HepG2 (cell line): ENCODE measurements at regions not wholly inside any gene's neighbourhood (a gene's known extent, or its start where the extent isn't known, plus 50 kb on each side); places are given as distances from the start of the nearest gene placed in this dataset.

ENCODE experiments used
- JARID2 ChIP-seq: sonication (generic); formaldehyde crosslinking; IDR thresholded peaks from 2 replicates; pipeline ENCODE4 v1.8.1; 2023; ENCODE audit warnings: missing genetic modification reagents, inconsistent platforms; ENCODE audit not compliant: insufficient replicate concordance
- MYC ChIP-seq: sonication (generic); formaldehyde crosslinking; IDR thresholded peaks from 2 replicates; pipeline ENCODE4 v1.9.0; 2021; ENCODE audit warnings: missing genetic modification reagents, borderline replicate concordance
- POLR2A ChIP-seq, 2 experiments: IDR thresholded peaks; 2 replicates each; pipeline ENCODE4 v1.6.1; 2011; ENCODE audit warnings: low read depth in 2 of 2, low read length in 2 of 2, mild to moderate bottlenecking in 1 of 2, moderate library complexity in 1 of 2; ENCODE audit not compliant: insufficient read depth in 1 of 2

DNA sequence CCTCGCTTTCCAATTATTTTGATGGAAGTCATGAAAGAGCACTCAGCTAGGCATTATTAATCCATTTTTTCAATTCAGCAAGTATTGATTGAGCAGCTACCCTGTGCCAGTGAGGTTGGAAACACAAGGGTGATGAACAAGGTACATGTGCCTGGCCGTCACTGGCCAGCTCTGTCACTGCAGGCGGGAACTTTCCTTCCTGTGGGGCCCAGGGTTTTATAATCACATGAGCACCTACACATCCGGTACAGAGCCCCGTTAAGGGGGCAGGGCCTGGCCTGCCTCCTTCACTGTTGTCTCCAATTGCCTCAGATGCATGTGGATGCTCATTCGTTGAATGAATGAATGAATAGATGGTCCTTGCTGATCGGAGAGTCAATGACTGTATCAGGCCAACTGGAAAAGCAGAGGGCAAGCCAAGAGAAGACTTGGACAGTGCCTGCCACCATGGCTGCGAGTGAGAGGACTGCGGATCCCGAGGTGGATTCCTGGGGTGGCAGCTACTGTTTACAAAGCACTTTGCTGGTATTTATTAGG, 55.9 kb upstream of the KCNMB1 start:
- TF ChIP-seq POLR2A (IDR thresholded peaks at IDR 0.05; ENCODE audit: insufficient read depth in 1 of 2, low read depth in 2 of 2, low read length in 2 of 2) (no peak), MYC (no peak), JARID2 (CRISPR knock-in tag) (no peak)
